ENCODE measurements at regions not wholly inside any gene's neighbourhood (a gene's known extent, or its start where the extent isn't known, plus 50 kb on each side); places are given as distances from the start of the nearest gene placed in this dataset.

GRCh38 chr22:22430111-22430820 is 78.3 kb downstream of the ZNF280B start:
- FAIRE-seq, result no peak
- DNase-seq (ENCODE audit: extremely low spot score, insufficient read length, low read depth), result no peak

GRCh38 chr22:22431271-22432220 is 77.0 kb downstream of the ZNF280B start:
- no peak for DNase-seq (ENCODE audit: extremely low spot score, insufficient read length, low read depth)
- peak; percentile 92 for FAIRE-seq

GRCh38 chr22:22432479-22432878 is 76.1 kb downstream of the ZNF280B start:
- no peak for DNase-seq (ENCODE audit: extremely low spot score, insufficient read length, low read depth)
- no peak for FAIRE-seq

- FAIRE-seq (no peak), DNase-seq (ENCODE audit: extremely low spot score, insufficient read length, low read depth) (no peak)
Measured at GRCh38 chr22:22432937-22433336, 75.6 kb downstream of the ZNF280B start.

- DNase-seq (ENCODE audit: extremely low spot score, insufficient read length, low read depth) (no peak), FAIRE-seq (no peak)
Measured at GRCh38 chr22:22433770-22434169, 74.8 kb downstream of the ZNF280B start.

All from GM18507 (cell line).